DOHH2 (cell line): ENCODE measurements at regions not wholly inside any gene's neighbourhood (a gene's known extent, or its start where the extent isn't known, plus 50 kb on each side); places are given as distances from the start of the nearest gene placed in this dataset.
A peak's percentile ranks its signal among the peaks of the same experiment; 100 is the strongest.

Experiments used
- H3F3A ChIP-seq: fragments of 200-600 bp; sonication (generic), shearing (Covaris generic); 2 replicates; pipeline ENCODE4 v1.6.0; 2016; ENCODE audit warnings: antibody characterized with exemption, mild to moderate bottlenecking; ENCODE audit not compliant: control insufficient read depth, insufficient read depth
- H3K27ac ChIP-seq: fragments of 200-600 bp; sonication (generic); 2 replicates; pipeline ENCODE4 v1.5.1; 2014; ENCODE audit warnings: low read depth, mild to moderate bottlenecking, low read length, moderate library complexity
- H3K27me3 ChIP-seq: fragments of 200-600 bp; sonication (generic); 2 replicates; pipeline ENCODE4 v1.6.1; 2014; ENCODE audit warnings: mild to moderate bottlenecking, low read length, mixed read lengths; ENCODE audit not compliant: control insufficient read depth
- H3K36me3 ChIP-seq: fragments of 200-600 bp; sonication (generic); 2 replicates; pipeline ENCODE4 v1.6.1; 2014; ENCODE audit warnings: mild to moderate bottlenecking, low read length, moderate library complexity, mixed read lengths; ENCODE audit not compliant: control insufficient read depth
- H3K4me1 ChIP-seq: fragments of 200-600 bp; sonication (generic); 2 replicates; pipeline ENCODE4 v1.6.1; 2014; ENCODE audit warnings: mild to moderate bottlenecking, low read length, mixed read lengths; ENCODE audit not compliant: control insufficient read depth
- H3K4me2 ChIP-seq: fragments of 200-600 bp; sonication (generic); 2 replicates; pipeline ENCODE4 v1.6.0; 2014; ENCODE audit warnings: mild to moderate bottlenecking, low read length, moderate library complexity
- H3K4me3 ChIP-seq: fragments of 200-600 bp; sonication (generic); 2 replicates; pipeline ENCODE4 v1.5.1; 2014; ENCODE audit warnings: mild to moderate bottlenecking, low read length, mixed read lengths
- H3K79me2 ChIP-seq: fragments of 200-600 bp; sonication (generic); 2 replicates; pipeline ENCODE4 v1.6.1; 2014; ENCODE audit warnings: mild to moderate bottlenecking, low read length, mixed read lengths; ENCODE audit not compliant: control insufficient read depth
- H3K9me2 ChIP-seq: fragments of 200-600 bp; sonication (generic); replicated peaks from 2 replicates; pipeline ENCODE4 v1.6.1; 2014; ENCODE audit warnings: mild to moderate bottlenecking, low read length, mixed read lengths; ENCODE audit not compliant: control insufficient read depth
- H3K9me3 ChIP-seq: fragments of 200-600 bp; sonication (generic); 2 replicates; pipeline ENCODE4 v1.6.1; 2014; ENCODE audit warnings: antibody characterized with exemption, low read length, mixed read lengths; ENCODE audit not compliant: control insufficient read depth, insufficient read depth
- H4K20me1 ChIP-seq: fragments of 200-600 bp; sonication (generic); 2 replicates; pipeline ENCODE4 v1.6.0; 2014; ENCODE audit warnings: low read depth, mild to moderate bottlenecking, antibody characterized with exemption, low read length, moderate library complexity; ENCODE audit not compliant: control insufficient read depth, insufficient read depth
- CTCF ChIP-seq: fragments of 200-600 bp; sonication (generic); IDR thresholded peaks from one replicate; pipeline ENCODE4 v1.5.1; 2014; ENCODE audit warnings: antibody characterized with exemption, mild to moderate bottlenecking, low read depth, low read length; ENCODE audit not compliant: poor library complexity, severe bottlenecking
- EZH2phosphoT487 ChIP-seq: fragments of 200-600 bp; sonication (generic); IDR thresholded peaks from 2 replicates; pipeline ENCODE4 v1.6.1; 2017; ENCODE audit warnings: borderline replicate concordance, mild to moderate bottlenecking, antibody characterized with exemption, low read length, moderate library complexity, mixed read lengths

DNA sequence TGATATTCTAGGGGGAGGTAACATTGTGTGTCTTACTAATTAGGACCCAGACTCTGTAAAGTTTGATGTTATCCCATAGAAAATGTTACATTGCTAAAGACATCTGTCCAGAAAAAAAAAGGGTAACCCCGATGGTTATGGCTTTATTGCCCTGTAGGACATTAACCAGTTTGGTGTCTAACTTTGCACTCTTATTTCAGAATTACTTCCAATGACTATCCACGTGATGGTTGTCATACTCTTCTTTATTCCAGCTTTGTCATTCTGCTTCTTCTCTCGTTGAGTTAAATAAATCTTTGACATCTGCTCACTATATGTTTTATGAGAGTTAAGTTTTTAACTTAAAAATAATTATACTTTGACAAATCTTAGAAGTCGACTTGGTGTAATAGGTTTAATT is 180.4 kb upstream of the ANKRD55 start:
- no peaks in the 10 kb centered on the region for H3K9me2 ChIP-seq
- no peaks in the 10 kb centered on the region for H4K20me1 ChIP-seq
- H3K9me3 ChIP-seq: no peaks in the 10 kb centered on the region
- no peaks in the 10 kb centered on the region for H3K27me3 ChIP-seq
- peak overlapping the region; percentile 88 for H3K27ac ChIP-seq
- peak overlapping the region; percentile 72 for H3K4me3 ChIP-seq
- peak overlapping the region; percentile 78 for H3K4me2 ChIP-seq
- H3K36me3 ChIP-seq: no peaks in the 10 kb centered on the region
- TF ChIP-seq EZH2phosphoT487 (no peak), CTCF (no peak)
- H3F3A ChIP-seq: peaks cover 17% of the 10 kb centered on the region
- H3K4me1 ChIP-seq: peaks cover 57% of the 10 kb centered on the region
- H3K79me2 ChIP-seq: no peaks in the 10 kb centered on the region

DNA sequence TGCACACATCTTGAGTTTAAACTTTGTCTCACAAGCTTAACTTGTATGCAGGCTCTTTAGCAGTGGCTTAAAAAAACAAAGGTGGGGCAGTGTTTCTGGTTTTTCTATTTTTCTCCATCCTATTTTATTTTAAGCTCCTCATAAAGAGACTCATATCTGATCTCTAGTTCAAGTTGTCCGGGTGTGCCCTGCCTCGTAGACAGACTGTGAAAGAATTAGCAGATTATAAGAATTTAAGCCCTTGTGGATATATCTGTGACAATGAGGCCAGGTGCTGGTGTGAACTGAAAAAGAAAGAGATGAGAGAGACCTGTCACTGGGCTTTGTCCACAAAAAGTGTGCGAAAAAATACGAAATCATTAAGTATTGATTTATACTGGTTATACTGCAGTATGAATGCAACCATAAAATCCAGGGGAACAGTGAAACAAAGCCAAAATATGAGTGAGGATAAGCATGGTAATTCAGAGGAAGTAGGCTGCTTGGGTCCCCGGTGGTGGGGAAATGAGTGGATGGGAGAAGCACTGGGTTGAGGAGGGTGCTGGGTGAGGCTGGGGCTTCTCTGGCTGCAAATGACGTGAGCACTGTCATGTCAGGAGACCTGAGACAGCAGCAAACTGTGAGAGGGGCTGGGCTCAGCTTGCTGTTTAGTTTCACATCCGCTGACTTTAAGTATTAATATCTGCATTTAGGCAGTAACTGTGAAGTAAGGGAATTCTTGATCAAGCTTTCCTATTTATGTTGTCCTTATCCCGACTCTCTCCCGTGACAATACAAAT is 179.7 kb upstream of the ANKRD55 start:
- Histone ChIP-seq H3K27me3 (no peaks in the 10 kb centered on the region), H3K27ac (peak overlapping the region; percentile 88), H3K4me2 (peak overlapping the region; percentile 78), H3K9me3 (no peaks in the 10 kb centered on the region), H3K9me2 (no peaks in the 10 kb centered on the region), H3K79me2 (no peaks in the 10 kb centered on the region), H3F3A (peaks cover 17% of the 10 kb centered on the region), H4K20me1 (no peaks in the 10 kb centered on the region), H3K4me3 (peak overlapping the region; percentile 72), H3K36me3 (no peaks in the 10 kb centered on the region), H3K4me1 (peaks cover 57% of the 10 kb centered on the region)
- no peak for TF ChIP-seq EZH2phosphoT487
- TF ChIP-seq CTCF: no peak

DNA sequence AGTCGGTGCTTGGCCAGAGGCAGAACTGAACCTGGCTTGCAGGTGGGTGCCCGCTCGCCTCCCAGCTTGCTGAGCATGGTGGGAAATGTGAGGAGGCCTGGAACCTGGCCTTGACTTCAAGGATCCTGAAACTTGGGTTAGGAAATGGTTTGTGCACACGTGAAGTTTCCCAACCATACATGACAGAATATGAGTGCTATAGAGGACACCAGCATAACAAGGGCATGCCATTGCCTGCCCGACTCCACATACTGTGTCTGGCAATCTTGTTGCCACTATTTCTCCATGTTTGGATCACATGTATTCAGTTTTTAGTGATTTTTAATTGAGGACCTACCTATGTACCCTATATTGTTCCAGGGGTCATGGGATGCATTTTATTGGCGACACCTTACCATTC is 177.6 kb upstream of the ANKRD55 start:
- no peak for TF ChIP-seq EZH2phosphoT487
- TF ChIP-seq CTCF: no peak
- no peak overlapping the region for H3K27ac ChIP-seq
- no peaks in the 10 kb centered on the region for H3K9me3 ChIP-seq
- no peaks in the 10 kb centered on the region for H3K27me3 ChIP-seq
- no peaks in the 10 kb centered on the region for H3K79me2 ChIP-seq
- H4K20me1 ChIP-seq: no peaks in the 10 kb centered on the region
- no peak overlapping the region for H3K4me3 ChIP-seq
- H3K36me3 ChIP-seq: no peaks in the 10 kb centered on the region
- no peaks in the 10 kb centered on the region for H3K9me2 ChIP-seq
- no peak overlapping the region for H3K4me2 ChIP-seq
- peaks cover 47% of the 10 kb centered on the region for H3K4me1 ChIP-seq
- peaks cover 17% of the 10 kb centered on the region for H3F3A ChIP-seq
